ENCODE measurements at regions not wholly inside any gene's neighbourhood (a gene's known extent, or its start where the extent isn't known, plus 50 kb on each side); places are given as distances from the start of the nearest gene placed in this dataset.
A peak's percentile ranks its signal among the peaks of the same experiment; 100 is the strongest.

DNA sequence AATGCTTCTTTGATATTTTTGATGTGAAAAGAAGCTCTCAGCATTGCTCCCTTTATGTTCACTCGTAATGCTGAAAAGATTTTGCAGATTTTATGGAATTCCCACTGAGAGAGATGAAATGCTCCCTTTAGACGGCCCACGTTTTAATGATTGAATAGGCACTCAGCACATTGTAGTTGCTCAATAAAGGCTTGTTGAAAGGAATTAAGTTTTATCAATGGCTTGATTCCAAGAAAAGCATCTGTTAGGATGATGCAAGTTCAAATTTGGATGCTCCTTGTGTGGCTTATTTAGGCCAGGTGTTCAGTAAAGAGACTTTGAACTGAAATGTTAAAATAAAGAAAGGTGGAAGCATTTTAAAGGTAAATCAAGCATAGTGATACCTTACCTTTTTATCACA is 725.1 kb downstream of the EPHA4 start:
- DNase-seq (ENCODE audit: low read depth in 1 of 2, low spot score in 2 of 2): no peak
- H3K9me3 ChIP-seq (replicated peaks): no peaks in the 10 kb centered on the region
- H3K4me3 ChIP-seq: no peak overlapping the region
- H3K27ac ChIP-seq: no peak overlapping the region
- no peaks in the 10 kb centered on the region for H3K27me3 ChIP-seq (replicated peaks)
- no peaks in the 10 kb centered on the region for H3K36me3 ChIP-seq
- no peaks in the 10 kb centered on the region for H3K4me1 ChIP-seq (replicated peaks)

DNA sequence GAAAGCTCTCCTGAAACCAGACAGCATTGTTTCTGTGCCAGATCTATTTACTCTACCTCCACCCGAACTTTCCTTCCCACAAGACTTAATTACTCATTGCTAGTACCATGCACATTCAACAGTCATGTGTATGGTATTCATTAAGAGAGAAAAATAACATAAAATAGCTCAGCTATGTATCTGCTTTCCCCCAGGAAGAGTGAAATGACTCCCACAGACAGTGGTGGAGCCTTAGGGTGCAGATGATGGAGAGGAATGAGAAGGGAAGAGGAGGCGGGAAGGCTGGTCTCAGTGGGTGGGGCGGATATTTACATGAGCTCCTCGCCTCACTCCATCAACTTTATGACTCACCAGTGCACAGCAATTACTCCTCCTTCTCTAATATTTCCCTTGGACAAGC is 724.5 kb downstream of the EPHA4 start:
- Histone ChIP-seq H3K9me3 (replicated peaks) (no peaks in the 10 kb centered on the region), H3K4me1 (replicated peaks) (no peaks in the 10 kb centered on the region), H3K27ac (no peak overlapping the region), H3K27me3 (replicated peaks) (no peaks in the 10 kb centered on the region), H3K36me3 (no peaks in the 10 kb centered on the region), H3K4me3 (no peak overlapping the region)
- DNase-seq (ENCODE audit: low read depth in 1 of 2, low spot score in 2 of 2): peak; percentile 27 to 45

- DNase-seq (ENCODE audit: low read depth in 1 of 2, low spot score in 2 of 2): no peak
- Histone ChIP-seq H3K36me3 (no peaks in the 10 kb centered on the region), H3K9me3 (replicated peaks) (no peaks in the 10 kb centered on the region), H3K27ac (no peak overlapping the region), H3K27me3 (replicated peaks) (no peaks in the 10 kb centered on the region), H3K4me3 (no peak overlapping the region), H3K4me1 (replicated peaks) (no peaks in the 10 kb centered on the region)
These were observed 722.7 kb downstream of the EPHA4 start for GRCh38 chr2:220849433-220849832.

GRCh38 chr2:220850116-220850515 is 722.0 kb downstream of the EPHA4 start:
- H3K4me3 ChIP-seq: no peak overlapping the region
- H3K27ac ChIP-seq: no peak overlapping the region
- H3K4me1 ChIP-seq (replicated peaks): no peaks in the 10 kb centered on the region
- H3K36me3 ChIP-seq: no peaks in the 10 kb centered on the region
- H3K27me3 ChIP-seq (replicated peaks): no peaks in the 10 kb centered on the region
- no peaks in the 10 kb centered on the region for H3K9me3 ChIP-seq (replicated peaks)
- DNase-seq (ENCODE audit: low read depth in 1 of 2, low spot score in 2 of 2): no peak

DNA sequence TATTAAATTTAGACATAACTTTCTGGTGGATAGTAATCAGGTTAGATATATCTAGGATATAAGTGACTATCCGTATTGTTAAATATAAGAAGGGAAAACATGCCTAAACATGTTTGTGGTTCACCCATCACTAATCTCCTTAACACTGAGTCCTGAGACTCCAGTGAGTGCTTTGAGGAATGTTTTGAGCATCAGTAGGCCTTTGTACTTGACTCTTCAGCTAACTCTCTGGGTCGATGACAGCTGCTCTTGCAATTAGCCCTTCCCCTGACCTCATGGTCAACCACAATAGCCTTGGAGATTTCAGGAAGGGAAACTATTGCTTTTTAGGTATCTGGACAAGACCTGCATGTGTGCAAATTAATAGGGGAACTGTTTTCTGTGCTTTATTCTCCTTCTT is 716.8 kb downstream of the EPHA4 start:
- Histone ChIP-seq H3K36me3 (no peaks in the 10 kb centered on the region), H3K4me3 (no peak overlapping the region), H3K9me3 (replicated peaks) (no peaks in the 10 kb centered on the region), H3K4me1 (replicated peaks) (no peaks in the 10 kb centered on the region), H3K27ac (no peak overlapping the region), H3K27me3 (replicated peaks) (no peaks in the 10 kb centered on the region)
- no peak for DNase-seq (ENCODE audit: low read depth in 1 of 2, low spot score in 2 of 2)

DNA sequence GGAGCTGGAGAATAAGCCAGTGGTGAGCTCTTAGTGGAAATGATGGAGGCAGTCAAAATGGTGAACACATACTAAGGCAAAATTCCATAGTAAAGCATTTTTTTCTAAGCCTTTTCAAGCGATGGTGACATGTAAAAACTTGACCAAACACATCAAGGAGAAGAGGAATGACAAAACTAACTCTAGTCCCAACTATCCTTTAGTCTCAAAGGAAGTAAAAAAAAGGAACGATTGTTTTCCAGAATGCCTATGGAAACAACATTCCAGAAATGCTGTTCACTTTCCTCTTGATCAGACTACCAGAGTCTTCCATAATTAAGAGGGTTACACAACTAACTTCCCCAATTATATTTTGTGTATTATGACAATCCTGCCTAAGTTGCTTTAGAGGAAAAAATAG is 715.6 kb downstream of the EPHA4 start:
- Histone ChIP-seq H3K27ac (no peak overlapping the region), H3K36me3 (no peaks in the 10 kb centered on the region), H3K9me3 (replicated peaks) (no peaks in the 10 kb centered on the region), H3K4me3 (no peak overlapping the region), H3K27me3 (replicated peaks) (no peaks in the 10 kb centered on the region), H3K4me1 (replicated peaks) (no peaks in the 10 kb centered on the region)
- DNase-seq (ENCODE audit: low read depth in 1 of 2, low spot score in 2 of 2): no peak

- Histone ChIP-seq H3K27me3 (replicated peaks) (no peaks in the 10 kb centered on the region), H3K4me1 (replicated peaks) (no peaks in the 10 kb centered on the region), H3K9me3 (replicated peaks) (no peaks in the 10 kb centered on the region), H3K4me3 (no peak overlapping the region), H3K36me3 (no peaks in the 10 kb centered on the region), H3K27ac (no peak overlapping the region)
- no peak for DNase-seq (ENCODE audit: low read depth in 1 of 2, low spot score in 2 of 2)
These were observed 714.7 kb downstream of the EPHA4 start for GRCh38 chr2:220857368-220857767.

GRCh38 chr2:220858101-220858500 is 714.0 kb downstream of the EPHA4 start:
- no peak for DNase-seq (ENCODE audit: low read depth in 1 of 2, low spot score in 2 of 2)
- no peak overlapping the region for H3K27ac ChIP-seq
- H3K4me3 ChIP-seq: no peak overlapping the region
- no peaks in the 10 kb centered on the region for H3K4me1 ChIP-seq (replicated peaks)
- no peaks in the 10 kb centered on the region for H3K36me3 ChIP-seq
- no peaks in the 10 kb centered on the region for H3K27me3 ChIP-seq (replicated peaks)
- no peaks in the 10 kb centered on the region for H3K9me3 ChIP-seq (replicated peaks)

DNA sequence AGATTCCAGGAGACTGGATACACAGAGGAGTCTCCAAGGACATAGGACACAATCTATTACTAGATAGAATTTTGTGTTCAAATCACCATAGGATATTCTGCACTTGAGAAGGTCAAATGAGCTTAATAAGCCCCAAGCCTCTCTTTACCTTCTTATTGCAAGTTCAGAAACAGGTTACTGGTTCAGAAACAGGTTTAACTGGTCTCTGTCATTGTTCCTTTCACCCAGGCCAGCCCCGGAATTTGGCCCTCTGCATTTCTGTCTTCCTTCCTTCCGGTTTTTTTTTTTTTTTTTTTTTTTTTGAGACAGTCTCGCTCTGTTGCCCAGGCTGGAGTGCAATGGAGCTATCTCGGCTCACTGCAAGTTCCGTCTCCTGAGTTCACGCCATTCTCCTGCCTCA is 700.2 kb downstream of the EPHA4 start:
- Histone ChIP-seq H3K36me3 (no peaks in the 10 kb centered on the region), H3K9me3 (replicated peaks) (peaks cover 3% of the 10 kb centered on the region), H3K27ac (no peak overlapping the region), H3K4me1 (replicated peaks) (no peaks in the 10 kb centered on the region), H3K27me3 (replicated peaks) (no peaks in the 10 kb centered on the region), H3K4me3 (no peak overlapping the region)
- no peak for DNase-seq (ENCODE audit: low read depth in 1 of 2, low spot score in 2 of 2)

GRCh38 chr2:220876080-220876824 is 695.9 kb downstream of the EPHA4 start:
- no peaks in the 10 kb centered on the region for H3K4me1 ChIP-seq (replicated peaks)
- H3K9me3 ChIP-seq (replicated peaks): no peaks in the 10 kb centered on the region
- H3K4me3 ChIP-seq: no peak overlapping the region
- no peaks in the 10 kb centered on the region for H3K27me3 ChIP-seq (replicated peaks)
- no peaks in the 10 kb centered on the region for H3K36me3 ChIP-seq
- DNase-seq (ENCODE audit: low read depth in 1 of 2, low spot score in 2 of 2): no peak
- H3K27ac ChIP-seq: no peak overlapping the region

DNA sequence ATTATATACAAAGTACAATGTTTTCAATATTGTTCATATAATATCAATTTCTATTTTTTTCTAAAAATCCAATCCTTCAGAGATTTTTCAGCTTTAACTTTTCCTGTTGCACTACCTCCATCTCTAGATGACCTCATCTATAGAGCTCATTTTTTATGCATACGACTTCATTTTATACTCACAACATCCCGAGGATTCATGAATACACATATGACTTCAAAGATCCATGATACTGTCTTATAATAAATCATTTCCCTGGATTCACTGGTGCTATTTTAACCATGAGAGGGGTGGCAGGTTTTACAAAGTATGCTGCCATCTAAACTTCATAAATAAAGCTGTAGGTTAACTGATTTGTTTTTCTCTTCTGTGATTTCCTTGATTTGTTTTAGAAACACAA is 694.6 kb downstream of the EPHA4 start:
- Histone ChIP-seq H3K9me3 (replicated peaks) (no peaks in the 10 kb centered on the region), H3K27ac (no peak overlapping the region), H3K36me3 (no peaks in the 10 kb centered on the region), H3K4me1 (replicated peaks) (no peaks in the 10 kb centered on the region), H3K27me3 (replicated peaks) (no peaks in the 10 kb centered on the region), H3K4me3 (no peak overlapping the region)
- DNase-seq (ENCODE audit: low read depth in 1 of 2, low spot score in 2 of 2): no peak

- H3K27me3 ChIP-seq (replicated peaks): no peaks in the 10 kb centered on the region
- no peaks in the 10 kb centered on the region for H3K9me3 ChIP-seq (replicated peaks)
- no peaks in the 10 kb centered on the region for H3K4me1 ChIP-seq (replicated peaks)
- no peak overlapping the region for H3K4me3 ChIP-seq
- H3K36me3 ChIP-seq: no peaks in the 10 kb centered on the region
- no peak overlapping the region for H3K27ac ChIP-seq
- no peak for DNase-seq (ENCODE audit: low read depth in 1 of 2, low spot score in 2 of 2)
These were observed 694.2 kb downstream of the EPHA4 start for GRCh38 chr2:220877897-220878296.

DNA sequence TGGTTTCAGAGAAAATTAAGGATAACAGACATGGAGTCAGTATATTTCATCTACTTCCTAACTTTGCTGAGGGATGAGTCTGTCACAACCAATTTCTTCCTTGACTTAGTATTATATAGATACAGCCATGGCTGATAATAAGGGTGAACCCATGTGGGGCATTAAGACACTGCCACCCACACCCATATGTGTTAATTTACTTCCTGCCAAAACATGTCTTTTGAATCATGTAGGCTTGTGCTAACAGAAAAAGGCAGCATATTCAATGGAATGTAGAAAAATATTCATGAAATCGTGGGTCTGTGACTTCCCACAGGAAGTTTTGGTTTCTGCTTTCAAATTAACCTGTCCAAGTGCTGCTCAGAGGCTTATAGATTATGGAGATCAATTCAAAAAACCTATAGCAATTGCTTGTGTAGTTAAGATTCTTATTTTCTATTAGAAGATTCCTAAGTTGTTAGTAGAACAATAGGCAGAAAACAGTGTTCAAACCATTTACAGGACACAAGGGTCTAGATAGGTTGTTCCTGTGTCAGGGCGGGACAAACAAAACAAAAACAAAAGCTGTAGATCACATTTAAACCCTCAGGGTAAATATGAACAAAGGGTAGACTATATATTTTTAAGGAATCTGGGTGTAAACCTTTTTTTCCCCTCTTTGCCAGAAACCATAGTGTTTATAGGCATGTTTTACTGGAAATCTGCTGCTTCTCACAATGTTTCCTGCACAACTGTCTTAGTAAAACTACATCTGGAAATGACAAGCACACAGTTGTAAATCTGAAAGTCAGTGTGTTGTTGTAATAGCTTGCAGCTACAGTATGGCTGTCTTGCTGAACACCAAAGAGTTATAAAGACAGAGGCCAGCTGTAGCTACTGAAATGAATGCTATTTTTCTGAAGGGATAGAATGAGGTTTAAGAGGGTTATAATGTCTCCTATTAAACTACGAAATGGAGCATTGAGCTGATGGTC is 691.2 kb downstream of the EPHA4 start:
- no peak overlapping the region for H3K4me3 ChIP-seq
- H3K9me3 ChIP-seq (replicated peaks): no peaks in the 10 kb centered on the region
- H3K4me1 ChIP-seq (replicated peaks): no peaks in the 10 kb centered on the region
- no peaks in the 10 kb centered on the region for H3K27me3 ChIP-seq (replicated peaks)
- no peaks in the 10 kb centered on the region for H3K36me3 ChIP-seq
- no peak for DNase-seq (ENCODE audit: low read depth in 1 of 2, low spot score in 2 of 2)
- H3K27ac ChIP-seq: no peak overlapping the region

DNA sequence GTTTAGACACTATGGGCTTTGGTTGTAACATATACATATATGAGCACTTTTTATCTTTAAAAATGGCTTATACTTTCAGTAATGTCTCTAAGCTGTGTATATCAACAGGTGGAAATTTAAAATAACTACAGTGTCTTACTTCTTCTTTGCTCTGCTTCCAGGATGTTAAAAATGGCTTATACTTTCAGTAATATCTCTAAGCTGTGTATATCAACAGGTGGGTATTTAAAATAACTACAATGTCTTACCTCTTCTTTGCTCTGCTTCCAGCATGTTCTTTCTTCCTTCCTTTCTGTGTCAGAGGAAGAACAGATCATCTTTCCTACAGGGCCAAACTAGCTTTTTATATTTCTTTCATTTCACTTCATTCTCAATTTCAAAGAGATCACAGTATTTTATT is 689.6 kb downstream of the EPHA4 start:
- Histone ChIP-seq H3K27ac (no peak overlapping the region), H3K36me3 (no peaks in the 10 kb centered on the region), H3K27me3 (replicated peaks) (no peaks in the 10 kb centered on the region), H3K9me3 (replicated peaks) (no peaks in the 10 kb centered on the region), H3K4me1 (replicated peaks) (no peaks in the 10 kb centered on the region), H3K4me3 (no peak overlapping the region)
- DNase-seq (ENCODE audit: low read depth in 1 of 2, low spot score in 2 of 2): no peak
